ENCODE measurements at regions not wholly inside any gene's neighbourhood (a gene's known extent, or its start where the extent isn't known, plus 50 kb on each side); places are given as distances from the start of the nearest gene placed in this dataset.

DNA sequence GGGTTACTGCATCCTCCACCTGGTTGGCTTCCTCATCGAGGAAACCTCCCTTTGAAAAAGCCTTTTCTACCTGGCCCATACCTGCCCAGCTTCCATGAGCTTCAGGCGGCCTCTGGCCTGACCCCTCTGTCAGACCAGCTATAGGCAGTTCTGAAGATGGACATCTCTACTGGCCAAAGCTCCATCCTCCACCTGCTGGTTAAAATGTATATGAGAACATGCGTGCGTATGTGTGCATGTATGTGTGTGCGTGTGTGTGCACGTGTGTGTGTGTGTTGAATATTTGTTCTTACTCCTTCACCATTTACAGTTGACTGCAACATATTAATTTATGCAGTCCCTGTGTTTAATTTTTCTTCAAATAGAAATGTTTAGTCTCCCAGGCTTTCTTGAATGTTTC is 642.4 kb upstream of the RAB6C start:
- no peak for TF ChIP-seq CTCF (IDR thresholded peaks at IDR 0.05; ENCODE audit: extremely low read depth in 1 of 2, insufficient read depth in 1 of 2, low read depth in 1 of 2, low read length in 2 of 2)
- TF ChIP-seq JUN (IDR thresholded peaks at IDR 0.05; ENCODE audit: borderline replicate concordance, insufficient read depth, insufficient read length, low read depth) = no peak
- no peak for TF ChIP-seq MAX (IDR thresholded peaks at IDR 0.05; ENCODE audit: insufficient read depth, insufficient read length)
- TF ChIP-seq POLR2A (IDR thresholded peaks at IDR 0.05; ENCODE audit: low read depth, low read length) = no peak
- no peak for TF ChIP-seq POLR2AphosphoS5 (IDR thresholded peaks at IDR 0.05; ENCODE audit: insufficient read depth, low read depth, low read length)
